ENCODE measurements at regions not wholly inside any gene's neighbourhood (a gene's known extent, or its start where the extent isn't known, plus 50 kb on each side); places are given as distances from the start of the nearest gene placed in this dataset.

- no peak overlapping the region for H3K4me3 ChIP-seq (replicated peaks in 1 of 2; ENCODE audit: low read depth in 2 of 2, low read length in 2 of 2)
- no peak for TF ChIP-seq CTCF (IDR thresholded peaks at IDR 0.05; ENCODE audit: low read depth, low read length)
- DNase-seq (ENCODE audit: low read depth in 2 of 2) = no peak
Measured at GRCh38 chr2:5372141-5372540, 320.0 kb upstream of the SOX11 start.

GRCh38 chr2:5373200-5373599, 319.0 kb upstream of the SOX11 start:
- H3K4me3 ChIP-seq (replicated peaks in 1 of 2; ENCODE audit: low read depth in 2 of 2, low read length in 2 of 2) = no peak overlapping the region
- no peak for DNase-seq (ENCODE audit: low read depth in 2 of 2)
- TF ChIP-seq CTCF (IDR thresholded peaks at IDR 0.05; ENCODE audit: low read depth, low read length) = no peak

- TF ChIP-seq CTCF (IDR thresholded peaks at IDR 0.05; ENCODE audit: low read depth, low read length) = no peak
- no peak overlapping the region for H3K4me3 ChIP-seq (replicated peaks in 1 of 2; ENCODE audit: low read depth in 2 of 2, low read length in 2 of 2)
- no peak for DNase-seq (ENCODE audit: low read depth in 2 of 2)
Measured at GRCh38 chr2:5374762-5375161, 317.4 kb upstream of the SOX11 start.

- no peak for DNase-seq (ENCODE audit: low read depth in 2 of 2)
- no peak overlapping the region for H3K4me3 ChIP-seq (replicated peaks in 1 of 2; ENCODE audit: low read depth in 2 of 2, low read length in 2 of 2)
- TF ChIP-seq CTCF (IDR thresholded peaks at IDR 0.05; ENCODE audit: low read depth, low read length) = no peak
Measured at GRCh38 chr2:5377323-5377722, 314.9 kb upstream of the SOX11 start.

- DNase-seq (ENCODE audit: low read depth in 2 of 2) = no peak
- TF ChIP-seq CTCF (IDR thresholded peaks at IDR 0.05; ENCODE audit: low read depth, low read length) = no peak
- no peak overlapping the region for H3K4me3 ChIP-seq (replicated peaks in 1 of 2; ENCODE audit: low read depth in 2 of 2, low read length in 2 of 2)
Measured at GRCh38 chr2:5379811-5380210, 312.4 kb upstream of the SOX11 start.

- no peak for DNase-seq (ENCODE audit: low read depth in 2 of 2)
- no peak overlapping the region for H3K4me3 ChIP-seq (replicated peaks in 1 of 2; ENCODE audit: low read depth in 2 of 2, low read length in 2 of 2)
Measured at GRCh38 chr2:5385596-5385995, 306.6 kb upstream of the SOX11 start.

More at GRCh38 chr2:5385596-5385995, 306.6 kb upstream of the SOX11 start:
- TF ChIP-seq CTCF (IDR thresholded peaks at IDR 0.05; ENCODE audit: low read depth, low read length) = no peak

All from cardiac fibroblast (primary cell).